PC-3 (cell line): ENCODE measurements at regions not wholly inside any gene's neighbourhood (a gene's known extent, or its start where the extent isn't known, plus 50 kb on each side); places are given as distances from the start of the nearest gene placed in this dataset.

Experiments
- EZH2 ChIP-seq: fragments of 300-600 bp; sonication (generic); IDR thresholded peaks from one replicate; pipeline ENCODE4 v1.6.1; 2017; ENCODE audit warnings: antibody characterized with exemption, mild to moderate bottlenecking, low read length; ENCODE audit not compliant: unreplicated experiment
- EZH2phosphoT487 ChIP-seq: fragments of 300-600 bp; sonication (generic); IDR thresholded peaks from 2 replicates; pipeline ENCODE4 v1.6.1; 2018; ENCODE audit warnings: mild to moderate bottlenecking, antibody characterized with exemption, low read length, borderline replicate concordance
- TF ChIP-seq, protein P1 (sequence below): fragments of 300-600 bp; sonication (generic); conservative IDR thresholded peaks from 2 replicates; pipeline ENCODE4 v1.5.1; 2017; ENCODE audit warnings: antibody characterized with exemption, low read depth, mild to moderate bottlenecking, low read length

DNA sequence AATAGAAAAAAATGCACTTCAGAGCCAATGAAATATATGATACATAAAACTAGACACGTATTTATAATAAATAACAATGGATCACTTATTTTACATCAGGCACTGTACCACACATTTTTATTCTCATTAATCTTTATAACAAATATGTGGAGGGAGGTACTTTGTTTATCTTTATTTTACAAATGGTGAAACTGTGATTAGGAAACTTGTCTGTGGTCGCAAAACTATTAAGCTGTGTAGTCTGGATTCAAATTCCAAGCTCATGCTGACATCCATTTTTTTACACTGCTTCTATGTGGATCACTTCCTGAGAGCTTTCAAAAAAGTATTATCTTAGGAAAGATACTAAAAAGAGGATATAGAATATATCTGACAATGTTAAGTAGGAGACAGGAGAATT, 978.6 kb downstream of the SORCS1 start:
- TF ChIP-seq, protein P1, sequence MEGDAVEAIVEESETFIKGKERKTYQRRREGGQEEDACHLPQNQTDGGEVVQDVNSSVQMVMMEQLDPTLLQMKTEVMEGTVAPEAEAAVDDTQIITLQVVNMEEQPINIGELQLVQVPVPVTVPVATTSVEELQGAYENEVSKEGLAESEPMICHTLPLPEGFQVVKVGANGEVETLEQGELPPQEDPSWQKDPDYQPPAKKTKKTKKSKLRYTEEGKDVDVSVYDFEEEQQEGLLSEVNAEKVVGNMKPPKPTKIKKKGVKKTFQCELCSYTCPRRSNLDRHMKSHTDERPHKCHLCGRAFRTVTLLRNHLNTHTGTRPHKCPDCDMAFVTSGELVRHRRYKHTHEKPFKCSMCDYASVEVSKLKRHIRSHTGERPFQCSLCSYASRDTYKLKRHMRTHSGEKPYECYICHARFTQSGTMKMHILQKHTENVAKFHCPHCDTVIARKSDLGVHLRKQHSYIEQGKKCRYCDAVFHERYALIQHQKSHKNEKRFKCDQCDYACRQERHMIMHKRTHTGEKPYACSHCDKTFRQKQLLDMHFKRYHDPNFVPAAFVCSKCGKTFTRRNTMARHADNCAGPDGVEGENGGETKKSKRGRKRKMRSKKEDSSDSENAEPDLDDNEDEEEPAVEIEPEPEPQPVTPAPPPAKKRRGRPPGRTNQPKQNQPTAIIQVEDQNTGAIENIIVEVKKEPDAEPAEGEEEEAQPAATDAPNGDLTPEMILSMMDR, result no peak
- TF ChIP-seq EZH2 (no peak), EZH2phosphoT487 (no peak)
